Kidney capillary endothelial cell (primary cell): ENCODE measurements at regions not wholly inside any gene's neighbourhood (a gene's known extent, or its start where the extent isn't known, plus 50 kb on each side); places are given as distances from the start of the nearest gene placed in this dataset.
"Not testable (repeated sequence)": the region's sequence is repeated elsewhere in the genome, so short reads cannot be mapped to it uniquely, and the experiment has no call there.

Experiments used
- DNase-seq: peaks from one replicate; pipeline ENCODE4 v3.0.0-alpha.2; 2018; ENCODE audit warnings: low spot score

DNA sequence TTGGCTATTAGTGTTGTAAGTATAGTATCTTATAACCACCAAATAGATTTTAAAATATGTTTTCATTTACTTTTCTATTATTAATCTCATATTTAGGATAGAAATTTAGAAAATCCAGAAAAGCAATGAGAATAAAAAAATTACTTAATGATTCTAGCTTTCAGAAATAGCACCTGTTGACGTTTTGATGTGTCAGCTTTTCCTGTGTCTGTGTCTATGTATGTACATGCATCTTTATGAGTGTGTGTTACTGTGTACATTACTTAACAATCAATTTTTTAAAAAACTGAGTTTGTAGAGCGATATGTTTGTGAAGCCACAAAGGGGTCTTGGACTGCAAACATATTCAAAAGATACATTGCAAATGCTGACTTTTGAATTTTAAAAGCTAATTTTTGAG lies 526.9 kb downstream of the BCKDHB start:
- DNase-seq, result no peak

GRCh38 chr6:80625405-80625804 lies 518.9 kb downstream of the BCKDHB start:
- DNase-seq, result no peak

GRCh38 chr6:80623066-80623815 lies 516.8 kb downstream of the BCKDHB start:
- DNase-seq, result no peak

- no peak for DNase-seq
Measured at GRCh38 chr6:80622641-80623040, 516.2 kb downstream of the BCKDHB start.

DNA sequence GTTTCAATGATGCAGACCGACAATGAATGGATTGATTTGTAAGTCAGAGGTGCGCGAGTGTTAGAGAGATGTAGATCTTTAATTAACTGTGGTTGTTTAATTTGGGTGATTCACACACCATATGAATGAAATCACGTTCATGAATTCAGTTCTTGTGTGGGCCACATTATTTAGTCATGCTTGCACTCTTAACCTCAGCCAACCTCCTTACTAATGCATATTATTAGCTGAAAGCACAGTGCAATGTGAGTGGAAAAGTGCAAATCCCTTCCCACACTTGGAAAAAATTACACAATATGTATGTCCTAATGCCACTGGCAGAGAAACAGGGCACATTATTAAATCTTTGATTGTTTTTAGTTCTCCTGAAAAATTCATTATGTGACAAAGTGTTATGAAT lies 512.5 kb downstream of the BCKDHB start:
- DNase-seq, result no peak

GRCh38 chr6:80610846-80611245 lies 504.4 kb downstream of the BCKDHB start:
- DNase-seq, result no peak

DNA sequence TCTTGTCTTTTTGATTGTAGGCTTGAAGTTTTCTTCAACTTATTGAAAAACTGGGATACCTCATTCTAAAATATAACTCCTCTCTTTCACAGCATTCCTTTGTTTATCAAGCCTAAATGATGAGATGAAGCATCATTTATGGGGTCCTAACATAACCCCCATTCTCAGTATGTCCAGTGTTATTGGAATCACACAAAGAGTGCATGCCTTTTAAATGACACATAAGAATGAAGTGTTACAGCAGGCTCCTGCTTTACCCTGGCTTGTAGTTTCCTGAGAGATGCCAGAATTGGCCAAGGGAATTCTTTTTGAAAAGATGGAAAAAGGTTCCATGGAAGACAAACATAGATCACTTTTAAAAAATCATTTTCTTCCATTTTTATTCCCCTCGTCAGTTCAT lies 502.4 kb downstream of the BCKDHB start:
- DNase-seq, result no peak

- DNase-seq, result no peak
Measured at GRCh38 chr6:80607811-80608391, 501.4 kb downstream of the BCKDHB start.

- peak; percentile 50 for DNase-seq
Measured at GRCh38 chr6:80605165-80605989, 498.9 kb downstream of the BCKDHB start.

DNA sequence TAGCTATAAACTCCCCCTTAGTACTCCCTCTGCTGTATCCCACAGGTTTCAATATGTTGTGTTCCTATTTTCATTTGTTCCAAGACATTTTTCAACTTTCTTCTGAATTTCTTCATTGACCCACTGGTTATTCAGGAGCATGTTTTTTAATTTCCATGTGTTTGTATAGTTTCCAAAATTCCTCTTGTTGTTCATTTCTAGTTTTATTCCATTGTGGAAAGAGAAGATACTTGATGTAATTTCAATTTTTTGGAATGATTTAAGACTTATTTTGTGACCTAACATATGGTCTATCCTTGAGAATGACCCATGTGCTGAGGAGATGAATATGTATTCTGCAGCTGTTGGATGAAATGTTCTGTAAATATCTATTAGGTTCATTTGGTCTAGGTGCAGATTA lies 497.2 kb downstream of the BCKDHB start:
- DNase-seq, result no peak

- DNase-seq, result no peak
Measured at GRCh38 chr6:80594461-80594860, 488.0 kb downstream of the BCKDHB start.

DNA sequence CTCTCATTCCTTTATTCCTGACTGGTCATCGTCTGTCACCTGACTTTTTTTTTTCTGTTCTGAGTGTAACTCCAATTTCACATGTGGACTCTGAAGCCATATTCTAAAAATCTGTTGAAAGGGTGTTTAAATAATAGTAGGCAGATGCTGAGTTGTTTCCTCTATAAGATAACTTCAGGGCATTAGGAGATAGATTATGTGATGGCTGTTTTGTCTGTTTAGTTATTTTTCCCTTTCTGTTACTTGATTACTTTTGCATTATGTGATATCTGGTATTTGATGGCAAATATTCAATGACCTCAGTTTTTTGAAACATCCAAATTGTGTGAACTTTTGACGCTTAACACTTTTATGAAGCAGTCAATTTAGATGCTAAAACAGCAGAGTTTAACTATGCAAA lies 486.0 kb downstream of the BCKDHB start:
- no peak for DNase-seq

GRCh38 chr6:80586242-80586641 lies 479.8 kb downstream of the BCKDHB start:
- DNase-seq, result no peak

- DNase-seq, result no peak
Measured at GRCh38 chr6:80579391-80580023, 473.0 kb downstream of the BCKDHB start.

DNA sequence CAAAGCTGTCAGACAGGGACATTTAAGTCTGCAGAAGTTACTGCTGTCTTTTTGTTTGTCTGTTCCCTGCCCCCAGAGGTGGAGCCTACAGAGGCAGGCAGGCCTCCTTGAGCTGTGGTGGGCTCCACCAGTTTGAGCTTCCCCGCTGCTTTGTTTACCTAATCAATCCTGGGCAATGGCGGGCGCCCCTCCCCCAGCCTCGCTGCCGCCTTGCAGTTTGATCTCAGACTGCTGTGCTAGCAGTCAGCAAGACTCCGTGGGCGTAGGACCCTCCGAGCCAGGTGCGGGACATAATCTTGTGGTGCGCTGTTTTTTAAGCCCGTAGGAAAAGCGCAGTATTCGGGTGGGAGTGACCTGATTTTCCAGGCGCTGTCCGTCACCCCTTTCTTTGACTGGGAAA lies 466.8 kb downstream of the BCKDHB start:
- not testable (repeated sequence) for DNase-seq

DNA sequence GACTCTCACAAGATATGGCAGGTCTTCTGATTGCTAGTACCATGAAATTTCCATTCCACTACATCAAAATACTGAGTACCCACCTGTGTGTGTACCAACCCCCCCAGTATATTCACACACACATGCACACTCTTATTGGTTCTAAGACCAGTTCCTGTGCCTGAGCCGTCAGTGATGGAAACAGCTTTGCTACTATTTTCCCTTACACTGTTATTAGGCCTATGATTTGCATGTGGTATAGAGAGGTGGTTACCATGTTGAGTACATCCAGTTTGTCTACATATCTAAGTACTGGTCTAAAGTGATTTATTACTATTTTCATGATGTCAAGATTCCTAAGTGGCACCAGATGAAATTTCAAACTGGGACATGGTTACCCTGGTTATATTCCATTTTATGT lies 459.9 kb downstream of the BCKDHB start:
- no peak for DNase-seq

- no peak for DNase-seq
Measured at GRCh38 chr6:80553071-80553740, 446.7 kb downstream of the BCKDHB start.

DNA sequence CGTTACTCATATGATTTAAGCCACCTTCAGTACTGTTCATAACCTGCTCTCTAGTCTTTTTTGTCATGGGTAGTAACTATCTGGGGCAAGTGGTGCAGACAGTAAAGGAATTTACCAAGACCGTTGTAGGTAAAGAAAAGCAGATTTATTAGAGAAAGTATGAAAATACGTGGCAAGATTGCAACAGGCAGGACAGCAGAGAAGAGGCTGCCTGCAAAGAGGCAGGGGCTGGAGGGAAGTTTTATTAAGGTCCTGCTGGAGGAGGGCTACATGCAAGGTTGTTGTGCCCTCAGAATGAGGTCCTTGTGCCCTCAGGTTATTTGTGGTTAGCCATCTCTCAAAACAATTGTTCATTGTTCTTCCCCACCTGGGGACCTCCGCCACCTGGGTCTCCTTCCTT lies 444.3 kb downstream of the BCKDHB start:
- no peak for DNase-seq

DNA sequence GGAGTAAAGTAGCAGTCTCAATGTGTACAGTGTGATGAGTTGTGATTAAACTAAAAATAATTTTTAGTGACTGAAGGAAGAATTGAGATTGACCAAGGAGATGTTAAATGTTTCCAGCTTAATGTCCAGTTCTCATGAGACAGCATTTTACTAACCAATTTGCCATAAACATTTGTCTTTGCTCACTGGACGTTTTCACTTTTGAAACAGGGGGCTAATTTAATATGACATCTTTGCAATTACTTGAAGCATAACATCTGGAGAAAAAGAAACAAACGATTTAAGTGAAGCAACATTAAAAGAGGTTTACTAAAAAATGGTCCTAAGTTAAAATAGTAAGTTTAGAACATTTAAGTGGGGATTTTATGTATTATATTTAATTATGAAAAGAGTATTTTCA lies 443.8 kb downstream of the BCKDHB start:
- no peak for DNase-seq

DNA sequence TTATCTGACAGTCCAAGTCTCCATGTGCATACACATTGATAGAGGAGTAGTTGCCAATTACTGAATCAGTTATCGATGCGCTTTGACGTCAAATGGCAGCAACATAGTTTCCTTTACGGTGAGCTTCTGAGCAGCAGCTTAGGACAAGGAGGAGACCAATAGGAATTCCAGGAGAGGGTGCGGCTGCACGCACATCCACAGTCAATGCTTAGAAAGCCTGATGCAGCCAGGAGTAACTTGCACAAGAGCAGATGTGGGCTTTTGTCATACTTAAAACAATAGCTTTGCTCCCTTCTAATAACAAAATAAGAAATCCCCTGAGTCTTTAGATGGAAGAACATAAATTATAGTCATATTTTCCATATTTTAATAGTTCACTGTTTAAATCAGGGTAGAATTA lies 442.1 kb downstream of the BCKDHB start:
- no peak for DNase-seq

- peak; percentile 21 for DNase-seq
Measured at GRCh38 chr6:80547827-80548226, 441.4 kb downstream of the BCKDHB start.
